Esophagus muscularis mucosa (tissue), 4 donors: ENCODE measurements at regions not wholly inside any gene's neighbourhood (a gene's known extent, or its start where the extent isn't known, plus 50 kb on each side); places are given as distances from the start of the nearest gene placed in this dataset.

ENCODE experiments used
- DNase-seq: peaks from one replicate; pipeline ENCODE4 v3.0.0-alpha.2; 2017; ENCODE audit errors: extremely low spot score
- H3K27ac ChIP-seq, 4 donors: fragments of 200-600 bp; sonication (generic); replicated peaks in 1 of 4; 1 replicate in 3 of 4; 2 replicates in 1 of 4; pipeline ENCODE4 v1.5.1; 2016 to 2019; ENCODE audit warnings: mild to moderate bottlenecking in 1 of 4
- H3K27me3 ChIP-seq, 4 donors: fragments of 200-600 bp; sonication (generic); one replicate each; pipeline versions ENCODE4 v1.5.1 to v1.6.0; 2016 to 2019
- H3K36me3 ChIP-seq, 4 donors: fragments of 200-600 bp; sonication (generic); one replicate each; pipeline ENCODE4 v1.5.1; 2016 to 2019
- H3K4me1 ChIP-seq, 4 donors: fragments of 200-600 bp; sonication (generic); one replicate each; pipeline ENCODE4 v1.5.1; 2016 to 2019
- H3K4me3 ChIP-seq, 4 donors: fragments of 200-600 bp; sonication (generic); 1 replicate in 2 of 4; 2 replicates in 2 of 4; pipeline ENCODE4 v1.5.1; 2016 to 2019; ENCODE audit warnings: mild to moderate bottlenecking in 4 of 4, moderate library complexity in 1 of 4
- H3K9me3 ChIP-seq, 4 donors: fragments of 200-600 bp; sonication (generic); 1 replicate in 3 of 4; 2 replicates in 1 of 4; pipeline ENCODE4 v1.5.1; 2016 to 2019
- EP300 ChIP-seq: sonication (generic); formaldehyde crosslinking; IDR thresholded peaks from one replicate; pipeline ENCODE4 v1.6.1; 2017; ENCODE audit warnings: antibody characterized with exemption
- POLR2A ChIP-seq: fragments of 450-650 bp; IDR thresholded peaks from one replicate; pipeline ENCODE4 v1.6.1; 2017; ENCODE audit warnings: antibody characterized with exemption, moderate library complexity, mild to moderate bottlenecking, low read depth
- POLR2AphosphoS5 ChIP-seq, 2 donors: sonication (generic); formaldehyde crosslinking; IDR thresholded peaks; one replicate each; pipeline ENCODE4 v1.6.1; 2017; ENCODE audit warnings: antibody characterized with exemption in 2 of 2
- WGBS: methylation state at CpG from one replicate; pipeline ENCODE4 v1.1.5; 2018; 5-methylcytosine and 5-hydroxymethylcytosine counted together
- intact Hi-C: fragments of 100-400 bp; cut with DNase I; formaldehyde crosslinking; loops from one replicate; pipeline ENCODE4 v1.15.1; 2023
- TF ChIP-seq, protein P1 (sequence below), 3 experiments: fragments of 200-600 bp in 2 of 3; fragments of 450-650 bp in 1 of 3; sonication (generic) in 2 of 3; IDR thresholded peaks; one replicate each; pipeline ENCODE4 v1.5.1; 2017 to 2019; ENCODE audit warnings: antibody characterized with exemption in 3 of 3, mild to moderate bottlenecking in 2 of 3, moderate library complexity in 1 of 3

- no peak for TF ChIP-seq EP300
- no peak for TF ChIP-seq POLR2AphosphoS5 (IDR thresholded peaks at IDR 0.05)
- no peak overlapping the region for H3K4me3 ChIP-seq
- H3K4me1 ChIP-seq = peaks cover 0 to 6% (median 0%) of the 10 kb centered on the region in 4 donors
- DNase-seq = no peak
- no peaks in the 10 kb centered on the region for H3K36me3 ChIP-seq
- H3K27ac ChIP-seq = no peak overlapping the region
- H3K27me3 ChIP-seq = no peaks in the 10 kb centered on the region
- H3K9me3 ChIP-seq = no peaks in the 10 kb centered on the region
- WGBS = 35% methylated on average over 1 of the region's 1 CpG
- intact Hi-C loops = no loop called here
These were observed 84.6 kb upstream of the DCBLD2 start for GRCh38 chr3:98986073-98986472.

DNA sequence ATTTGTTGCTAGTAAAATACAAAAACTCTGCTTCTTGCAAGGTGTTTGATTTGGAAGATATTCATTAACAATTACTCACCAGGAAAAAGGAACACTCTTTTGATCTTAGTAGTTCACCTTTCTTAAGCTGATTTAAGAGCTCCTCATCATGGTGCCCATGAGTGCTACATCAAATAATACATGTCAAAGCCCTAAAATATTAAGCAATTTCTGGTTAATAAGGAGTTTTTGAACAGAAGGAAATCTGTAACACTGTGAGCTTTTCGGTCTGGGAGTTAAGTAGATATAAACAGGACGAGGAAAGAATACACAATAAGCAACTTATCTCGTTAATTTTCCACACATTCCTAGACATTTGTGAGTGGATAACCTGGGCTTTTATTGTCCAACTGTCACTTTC lies 83.9 kb upstream of the DCBLD2 start:
- WGBS = 43% methylated on average over 3 of the region's 3 CpGs
- TF ChIP-seq POLR2A (no peak), EP300 (no peak), POLR2AphosphoS5 (IDR thresholded peaks at IDR 0.05) (no peak)
- TF ChIP-seq, protein P1, sequence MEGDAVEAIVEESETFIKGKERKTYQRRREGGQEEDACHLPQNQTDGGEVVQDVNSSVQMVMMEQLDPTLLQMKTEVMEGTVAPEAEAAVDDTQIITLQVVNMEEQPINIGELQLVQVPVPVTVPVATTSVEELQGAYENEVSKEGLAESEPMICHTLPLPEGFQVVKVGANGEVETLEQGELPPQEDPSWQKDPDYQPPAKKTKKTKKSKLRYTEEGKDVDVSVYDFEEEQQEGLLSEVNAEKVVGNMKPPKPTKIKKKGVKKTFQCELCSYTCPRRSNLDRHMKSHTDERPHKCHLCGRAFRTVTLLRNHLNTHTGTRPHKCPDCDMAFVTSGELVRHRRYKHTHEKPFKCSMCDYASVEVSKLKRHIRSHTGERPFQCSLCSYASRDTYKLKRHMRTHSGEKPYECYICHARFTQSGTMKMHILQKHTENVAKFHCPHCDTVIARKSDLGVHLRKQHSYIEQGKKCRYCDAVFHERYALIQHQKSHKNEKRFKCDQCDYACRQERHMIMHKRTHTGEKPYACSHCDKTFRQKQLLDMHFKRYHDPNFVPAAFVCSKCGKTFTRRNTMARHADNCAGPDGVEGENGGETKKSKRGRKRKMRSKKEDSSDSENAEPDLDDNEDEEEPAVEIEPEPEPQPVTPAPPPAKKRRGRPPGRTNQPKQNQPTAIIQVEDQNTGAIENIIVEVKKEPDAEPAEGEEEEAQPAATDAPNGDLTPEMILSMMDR (IDR thresholded peaks at IDR 0.05) = no peak
- intact Hi-C loops = no loop called here
- no peaks in the 10 kb centered on the region for H3K27me3 ChIP-seq
- H3K4me3 ChIP-seq = no peak overlapping the region
- no peaks in the 10 kb centered on the region for H3K9me3 ChIP-seq
- peaks cover 0 to 6% (median 0%) of the 10 kb centered on the region in 4 donors for H3K4me1 ChIP-seq
- H3K27ac ChIP-seq = no peak overlapping the region
- no peak for DNase-seq
- H3K36me3 ChIP-seq = no peaks in the 10 kb centered on the region

- Histone ChIP-seq H3K4me1 (peaks cover 0 to 6% (median 0%) of the 10 kb centered on the region in 4 donors), H3K36me3 (no peaks in the 10 kb centered on the region), H3K9me3 (no peaks in the 10 kb centered on the region), H3K27me3 (no peaks in the 10 kb centered on the region), H3K4me3 (no peak overlapping the region), H3K27ac (no peak overlapping the region)
- DNase-seq = no peak
- intact Hi-C loops = no loop called here
- 93% methylated on average over 1 of the region's 1 CpG for WGBS
- TF ChIP-seq, protein P1 (IDR thresholded peaks at IDR 0.05) = no peak
- TF ChIP-seq POLR2A = no peak
- TF ChIP-seq POLR2AphosphoS5 (IDR thresholded peaks at IDR 0.05) = no peak
- no peak for TF ChIP-seq EP300
These were observed 82.5 kb upstream of the DCBLD2 start for GRCh38 chr3:98984024-98984423.

DNA sequence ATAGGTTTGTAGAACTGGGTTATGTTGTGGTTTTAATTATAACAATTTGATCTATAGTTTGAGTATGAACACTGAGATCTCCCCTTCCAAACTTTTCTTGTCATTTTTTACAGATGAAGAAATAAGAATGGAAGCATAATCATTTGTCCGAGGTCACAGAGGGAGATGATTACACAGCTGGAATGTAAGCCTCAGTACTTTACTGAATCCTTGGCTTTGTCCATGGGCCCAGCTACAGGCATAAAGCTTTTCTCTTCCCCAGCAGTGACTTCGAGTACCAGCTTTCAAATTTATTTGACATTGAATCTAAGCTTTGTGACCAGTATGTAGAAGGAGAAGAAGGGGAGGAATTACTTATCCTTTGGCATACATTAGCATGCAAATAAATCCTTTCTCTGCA lies 80.9 kb upstream of the DCBLD2 start:
- TF ChIP-seq, protein P1 (IDR thresholded peaks at IDR 0.05) = no peak
- TF ChIP-seq EP300 (no peak), POLR2A (no peak), POLR2AphosphoS5 (IDR thresholded peaks at IDR 0.05) (no peak)
- H3K9me3 ChIP-seq = no peaks in the 10 kb centered on the region
- no peak overlapping the region for H3K27ac ChIP-seq
- no peak for DNase-seq
- 42% methylated on average over 2 of the region's 2 CpGs for WGBS
- H3K27me3 ChIP-seq = no peaks in the 10 kb centered on the region
- peaks cover 0 to 6% (median 0%) of the 10 kb centered on the region in 4 donors for H3K4me1 ChIP-seq
- no peak overlapping the region for H3K4me3 ChIP-seq
- intact Hi-C loops = no loop called here
- H3K36me3 ChIP-seq = no peaks in the 10 kb centered on the region

DNA sequence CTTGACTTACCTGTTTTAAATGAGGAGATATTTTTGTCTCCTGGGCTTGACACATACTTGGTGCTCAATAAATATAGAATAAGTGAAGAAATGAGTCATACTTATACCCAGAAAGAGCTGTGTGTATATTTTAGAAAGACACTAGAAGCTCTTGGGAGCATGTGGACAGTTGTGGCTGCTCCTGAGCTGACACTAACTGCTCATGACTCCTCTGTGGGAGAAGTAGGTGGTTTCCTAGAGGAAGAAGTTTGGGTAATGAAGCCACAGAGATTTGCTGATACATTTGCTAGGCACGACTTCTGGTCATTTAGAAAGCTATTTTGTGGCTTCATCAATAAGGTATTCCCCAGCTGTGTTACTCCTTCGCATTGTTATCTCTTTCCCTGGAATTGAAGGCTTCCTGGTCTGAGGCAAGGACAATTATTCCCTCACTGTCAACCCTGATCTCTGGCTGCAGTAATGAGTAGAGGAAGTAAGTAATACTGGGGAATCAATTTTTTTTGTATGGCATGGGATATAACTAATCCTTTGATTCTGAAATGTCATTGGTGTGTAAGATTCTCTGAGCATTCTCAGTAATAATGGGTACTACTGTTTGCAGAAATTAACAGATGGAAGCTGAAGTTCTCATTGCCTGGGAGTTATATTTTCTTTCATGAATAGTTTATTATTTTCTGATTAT lies 79.6 kb upstream of the DCBLD2 start:
- H3K27me3 ChIP-seq = no peaks in the 10 kb centered on the region
- no peaks in the 10 kb centered on the region for H3K36me3 ChIP-seq
- H3K4me1 ChIP-seq = peaks cover 0 to 2% (median 0%) of the 10 kb centered on the region in 4 donors
- TF ChIP-seq POLR2A (no peak), POLR2AphosphoS5 (IDR thresholded peaks at IDR 0.05) (no peak)
- TF ChIP-seq, protein P1 (IDR thresholded peaks at IDR 0.05) = no peak
- no peak for DNase-seq
- H3K4me3 ChIP-seq = no peak overlapping the region
- H3K27ac ChIP-seq = no peak overlapping the region
- 44% methylated on average over 2 of the region's 2 CpGs for WGBS
- H3K9me3 ChIP-seq = no peaks in the 10 kb centered on the region
- intact Hi-C loops = no loop called here
